Caco-2 (cell line): ENCODE measurements at regions not wholly inside any gene's neighbourhood (a gene's known extent, or its start where the extent isn't known, plus 50 kb on each side); places are given as distances from the start of the nearest gene placed in this dataset.

Source experiments
- BruUV-seq: library from RNA; stranded (reverse); fragments of 400-500 nt; replicated peaks from 2 replicates; lab custom pipeline; 2021; lab: Mats Ljungman, UMichigan
- CTCF ChIA-PET: fragments of 300-600 bp; sonication (Branson Sonifier 250); formaldehyde crosslinking; loops from one replicate; lab custom pipeline; 2022; ENCODE audit warnings: antibody characterized with exemption; lab: Charles Lee
- POLR2A ChIA-PET: fragments of 300-600 bp; sonication (Branson Sonifier 250); formaldehyde crosslinking; loops from one replicate; lab custom pipeline; 2022; ENCODE audit warnings: antibody characterized with exemption; lab: Charles Lee
- DNase-seq, 2 experiments: peaks; one replicate each; pipeline versions ENCODE4 v3.0.0 to v3.0.0-alpha.2; 2020 to 2022
- H3K27me3 ChIP-seq: replicated peaks from 2 replicates; pipeline ENCODE4 v1.6.0; 2011; ENCODE audit warnings: low read length; ENCODE audit not compliant: control insufficient read depth, insufficient read depth
- H3K36me3 ChIP-seq: 2 replicates; pipeline ENCODE4 v1.5.1; 2011; ENCODE audit warnings: low read length; ENCODE audit not compliant: control insufficient read depth, insufficient read depth
- H3K4me1 ChIP-seq: fragments of 250-450 bp; sonication (Bioruptor Pico); 2 replicates; pipeline ENCODE4 v1.5.1; 2020; ENCODE audit warnings: mild to moderate bottlenecking
- H3K4me3 ChIP-seq: 2 replicates; pipeline ENCODE4 v1.5.1; 2011; ENCODE audit warnings: low read depth, mild to moderate bottlenecking, control low read depth, low read length
- H3K9me3 ChIP-seq: fragments of 250-450 bp; sonication (Bioruptor Pico); 2 replicates; pipeline ENCODE4 v1.5.1; 2020; ENCODE audit warnings: mild to moderate bottlenecking, moderate library complexity
- H3K27ac Mint-ChIP-seq: one replicate; pipeline ENCODE4 v1.8.0; 2022; ENCODE audit warnings: mixed read lengths; ENCODE audit not compliant: unreplicated experiment
- H3K27me3 Mint-ChIP-seq: one replicate; pipeline ENCODE4 v1.8.0; 2022; ENCODE audit warnings: mixed read lengths; ENCODE audit not compliant: insufficient read depth, unreplicated experiment
- H3K36me3 Mint-ChIP-seq: one replicate; pipeline ENCODE4 v1.8.0; 2022; ENCODE audit warnings: mild to moderate bottlenecking, mixed read lengths; ENCODE audit not compliant: insufficient read depth, unreplicated experiment
- H3K4me1 Mint-ChIP-seq: one replicate; pipeline ENCODE4 v1.8.0; 2022; ENCODE audit warnings: low read depth, mixed read lengths; ENCODE audit not compliant: unreplicated experiment
- H3K4me3 Mint-ChIP-seq: one replicate; pipeline ENCODE4 v1.8.0; 2022; ENCODE audit warnings: mild to moderate bottlenecking, moderate library complexity, mixed read lengths; ENCODE audit not compliant: unreplicated experiment
- H3K9me3 Mint-ChIP-seq: one replicate; pipeline ENCODE4 v1.8.0; 2022; ENCODE audit warnings: mixed read lengths; ENCODE audit not compliant: unreplicated experiment
- intact Hi-C: fragments of 100-400 bp; cut with micrococcal nuclease; formaldehyde crosslinking; loops from one replicate; pipeline ENCODE4 v1.10.0; 2022; ENCODE audit not compliant: unreplicated experiment
- TF ChIP-seq, protein P1 (sequence below), 2 experiments: fragments of 200-600 bp in 1 of 2; IDR thresholded peaks; 1 replicate in 1 of 2; 2 replicates in 1 of 2; pipeline versions ENCODE4 v1.5.1 to v1.8.0; 2011 to 2022; ENCODE audit warnings: antibody characterized with exemption in 1 of 2, control low read depth in 1 of 2, inconsistent platforms in 1 of 2, low read depth in 1 of 2, low read length in 1 of 2, mild to moderate bottlenecking in 1 of 2, moderate library complexity in 1 of 2; ENCODE audit not compliant: insufficient read depth in 1 of 2, severe bottlenecking in 1 of 2, unreplicated experiment in 1 of 2

- Mint-ChIP-seq H3K36me3 (no peaks in the 10 kb centered on the region), H3K27me3 (no peaks in the 10 kb centered on the region), H3K9me3 (no peaks in the 10 kb centered on the region), H3K4me1 (no peaks in the 10 kb centered on the region), H3K4me3 (no peak overlapping the region), H3K27ac (no peak overlapping the region)
- no peak for DNase-seq
- CTCF ChIA-PET: interaction anchor here (0.6 to 2.1 kb wide), 13 partner anchors 13 to 623 kb away, joined by 3 to 12 read pairs (median 6); partner anchors contain the start of gene DNAJC6
- POLR2A ChIA-PET: interaction anchor here (0.6 kb wide), 1 partner anchor 517 kb away, joined by 15 read pairs; no protein-coding TSS in a partner anchor
- Histone ChIP-seq H3K36me3 (no peaks in the 10 kb centered on the region), H3K4me3 (no peak overlapping the region), H3K27me3 (no peaks in the 10 kb centered on the region), H3K9me3 (no peaks in the 10 kb centered on the region), H3K4me1 (peaks cover 17% of the 10 kb centered on the region)
- no TSS peak for BruUV-seq
- TF ChIP-seq, protein P1, sequence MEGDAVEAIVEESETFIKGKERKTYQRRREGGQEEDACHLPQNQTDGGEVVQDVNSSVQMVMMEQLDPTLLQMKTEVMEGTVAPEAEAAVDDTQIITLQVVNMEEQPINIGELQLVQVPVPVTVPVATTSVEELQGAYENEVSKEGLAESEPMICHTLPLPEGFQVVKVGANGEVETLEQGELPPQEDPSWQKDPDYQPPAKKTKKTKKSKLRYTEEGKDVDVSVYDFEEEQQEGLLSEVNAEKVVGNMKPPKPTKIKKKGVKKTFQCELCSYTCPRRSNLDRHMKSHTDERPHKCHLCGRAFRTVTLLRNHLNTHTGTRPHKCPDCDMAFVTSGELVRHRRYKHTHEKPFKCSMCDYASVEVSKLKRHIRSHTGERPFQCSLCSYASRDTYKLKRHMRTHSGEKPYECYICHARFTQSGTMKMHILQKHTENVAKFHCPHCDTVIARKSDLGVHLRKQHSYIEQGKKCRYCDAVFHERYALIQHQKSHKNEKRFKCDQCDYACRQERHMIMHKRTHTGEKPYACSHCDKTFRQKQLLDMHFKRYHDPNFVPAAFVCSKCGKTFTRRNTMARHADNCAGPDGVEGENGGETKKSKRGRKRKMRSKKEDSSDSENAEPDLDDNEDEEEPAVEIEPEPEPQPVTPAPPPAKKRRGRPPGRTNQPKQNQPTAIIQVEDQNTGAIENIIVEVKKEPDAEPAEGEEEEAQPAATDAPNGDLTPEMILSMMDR (IDR thresholded peaks at IDR 0.05; ENCODE audit: insufficient read depth in 1 of 2, low read depth in 1 of 2, low read length in 1 of 2, severe bottlenecking in 1 of 2, unreplicated experiment in 1 of 2): no peak
- intact Hi-C loops: loop anchor here (5.0 kb wide), 2 partner anchors 66 to 541 kb away; partner anchors contain the start of gene AK4
Measured at GRCh38 chr1:65688215-65688566, 104.5 kb upstream of the PDE4B start.

GRCh38 chr1:65688848-65689247 lies 103.8 kb upstream of the PDE4B start:
- Mint-ChIP-seq H3K4me3 (no peak overlapping the region), H3K27me3 (no peaks in the 10 kb centered on the region), H3K36me3 (no peaks in the 10 kb centered on the region), H3K4me1 (no peaks in the 10 kb centered on the region), H3K27ac (no peak overlapping the region), H3K9me3 (no peaks in the 10 kb centered on the region)
- Histone ChIP-seq H3K4me1 (peaks cover 17% of the 10 kb centered on the region), H3K27me3 (no peaks in the 10 kb centered on the region), H3K4me3 (no peak overlapping the region), H3K36me3 (no peaks in the 10 kb centered on the region), H3K9me3 (no peaks in the 10 kb centered on the region)
- intact Hi-C loops: loop anchor here (5.0 kb wide), 2 partner anchors 67 to 542 kb away; partner anchors contain the start of gene AK4
- BruUV-seq: no TSS peak
- CTCF ChIA-PET: interaction anchor here (0.6 to 1.0 kb wide), 2 partner anchors 269 to 379 kb away, joined by 5 to 6 read pairs; partner anchors contain the start of gene DNAJC6
- TF ChIP-seq, protein P1 (IDR thresholded peaks at IDR 0.05; ENCODE audit: insufficient read depth in 1 of 2, low read depth in 1 of 2, low read length in 1 of 2, severe bottlenecking in 1 of 2, unreplicated experiment in 1 of 2): no peak
- POLR2A ChIA-PET: no interaction called here
- no peak for DNase-seq

DNA sequence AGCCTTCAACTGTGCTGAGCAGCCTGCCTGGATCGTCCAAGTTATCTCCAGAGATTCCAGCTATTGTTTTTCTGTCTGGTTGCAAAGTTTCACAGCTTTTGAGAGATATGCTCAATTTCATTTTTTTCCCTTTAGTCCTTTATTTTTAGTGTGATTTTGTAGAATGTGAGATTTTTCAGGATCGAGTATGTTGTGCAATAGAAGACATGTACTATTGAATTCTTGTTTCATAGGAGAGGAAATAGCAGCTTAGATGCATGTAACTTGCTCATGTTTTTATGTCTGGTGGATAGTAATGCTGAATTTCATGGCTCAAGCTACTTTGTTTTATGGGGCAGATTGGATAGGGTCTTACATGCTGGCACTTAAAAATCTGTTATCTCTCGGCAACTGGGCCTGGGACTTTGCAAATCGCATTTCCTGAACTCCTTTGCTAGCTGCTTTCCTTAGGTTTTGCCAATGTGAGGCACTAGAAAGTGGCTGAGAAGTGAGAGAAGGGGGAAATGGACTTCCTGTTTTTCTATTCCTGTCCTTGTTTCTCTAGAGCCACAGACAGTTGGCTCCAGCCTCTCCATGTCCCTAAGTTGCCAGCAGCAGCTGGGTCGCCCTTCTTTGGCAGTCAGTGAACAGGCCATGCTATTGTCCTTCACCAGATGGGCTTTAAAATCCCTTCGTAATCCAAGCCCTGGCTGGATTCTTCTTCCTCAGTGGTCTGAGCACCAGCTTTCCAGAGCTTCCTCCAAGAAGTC lies 101.4 kb upstream of the PDE4B start:
- Histone ChIP-seq H3K27me3 (no peaks in the 10 kb centered on the region), H3K4me1 (peaks cover 17% of the 10 kb centered on the region), H3K36me3 (no peaks in the 10 kb centered on the region), H3K4me3 (no peak overlapping the region), H3K9me3 (no peaks in the 10 kb centered on the region)
- ChIA-PET CTCF (no interaction called here), POLR2A (no interaction called here)
- H3K27me3 Mint-ChIP-seq: no peaks in the 10 kb centered on the region
- H3K9me3 Mint-ChIP-seq: no peaks in the 10 kb centered on the region
- no peaks in the 10 kb centered on the region for H3K4me1 Mint-ChIP-seq
- BruUV-seq: no TSS peak
- no peak for DNase-seq
- TF ChIP-seq, protein P1 (IDR thresholded peaks at IDR 0.05; ENCODE audit: insufficient read depth in 1 of 2, low read depth in 1 of 2, low read length in 1 of 2, severe bottlenecking in 1 of 2, unreplicated experiment in 1 of 2): no peak
- intact Hi-C loops: loop anchor here (10.0 kb wide), 1 partner anchor 1517 kb away; no protein-coding TSS in a partner anchor
- H3K36me3 Mint-ChIP-seq: no peaks in the 10 kb centered on the region
- no peak overlapping the region for H3K27ac Mint-ChIP-seq
- no peak overlapping the region for H3K4me3 Mint-ChIP-seq
